T-helper 17 cell (primary cell): ENCODE measurements at regions not wholly inside any gene's neighbourhood (a gene's known extent, or its start where the extent isn't known, plus 50 kb on each side); places are given as distances from the start of the nearest gene placed in this dataset.

Experiments
- ATAC-seq: fragments of 150-1000 bp; cut with Tn5 transposase; 2 replicates; pipeline ENCODE4 v1.10.0; 2021; ENCODE audit warnings: mild to moderate bottlenecking, moderate library complexity
- DNase-seq, 3 donors: peaks; one replicate each; pipeline versions ENCODE4 v3.0.0 to v3.0.0-alpha.2; 2020 to 2021
- H3K9me3 ChIP-seq: one replicate; pipeline ENCODE4 v1.7.0; 2013; ENCODE audit warnings: low read length, mild to moderate bottlenecking; ENCODE audit not compliant: control insufficient read depth, poor library complexity, severe bottlenecking
- H3K27ac Mint-ChIP-seq: one replicate; pipeline ENCODE4 v1.8.0; 2022; ENCODE audit warnings: mild to moderate bottlenecking, moderate library complexity, mixed read lengths
- H3K27me3 Mint-ChIP-seq: one replicate; pipeline ENCODE4 v1.8.0; 2022; ENCODE audit warnings: mixed read lengths
- H3K36me3 Mint-ChIP-seq: one replicate; pipeline ENCODE4 v1.8.0; 2022; ENCODE audit warnings: low read depth, mixed read lengths
- H3K4me1 Mint-ChIP-seq: one replicate; pipeline ENCODE4 v1.8.0; 2022; ENCODE audit warnings: mild to moderate bottlenecking, mixed read lengths
- H3K4me3 Mint-ChIP-seq: one replicate; pipeline ENCODE4 v1.8.0; 2022; ENCODE audit warnings: mild to moderate bottlenecking, moderate library complexity, mixed read lengths

- Mint-ChIP-seq H3K27ac (peak overlapping the region; percentile 32), H3K4me3 (no peak overlapping the region), H3K4me1 (peaks cover 29% of the 10 kb centered on the region), H3K27me3 (no peaks in the 10 kb centered on the region), H3K36me3 (peaks cover 5% of the 10 kb centered on the region)
- ATAC-seq (no peak), DNase-seq (no peak)
- no peaks in the 10 kb centered on the region for H3K9me3 ChIP-seq
These were observed 1044.1 kb upstream of the B3GALT2 start for GRCh38 chr1:194230351-194231144.

DNA sequence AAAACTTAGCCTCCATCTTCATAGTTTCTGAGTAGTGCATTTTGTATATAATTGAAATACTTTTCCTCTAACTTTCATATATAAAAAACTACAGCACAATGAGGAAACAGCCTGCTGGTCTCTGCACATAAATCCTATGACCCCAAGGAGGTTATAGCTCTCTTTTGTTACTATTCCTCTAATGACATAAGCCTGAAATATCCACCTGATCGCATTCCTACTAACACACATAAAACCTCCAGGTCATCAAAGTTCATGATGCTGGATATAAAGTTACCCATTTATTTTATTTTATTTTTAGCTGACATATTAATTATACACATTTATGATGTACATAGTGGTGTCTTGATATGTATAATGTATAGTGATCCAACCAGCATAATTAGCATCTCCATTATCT lies 1042.0 kb upstream of the B3GALT2 start:
- no peak for ATAC-seq
- H3K9me3 ChIP-seq, result no peaks in the 10 kb centered on the region
- Mint-ChIP-seq H3K27me3 (no peaks in the 10 kb centered on the region), H3K36me3 (peaks cover 2% of the 10 kb centered on the region), H3K4me1 (peaks cover 27% of the 10 kb centered on the region), H3K27ac (peak overlapping the region; percentile 68), H3K4me3 (no peak overlapping the region)
- DNase-seq, result no peak

DNA sequence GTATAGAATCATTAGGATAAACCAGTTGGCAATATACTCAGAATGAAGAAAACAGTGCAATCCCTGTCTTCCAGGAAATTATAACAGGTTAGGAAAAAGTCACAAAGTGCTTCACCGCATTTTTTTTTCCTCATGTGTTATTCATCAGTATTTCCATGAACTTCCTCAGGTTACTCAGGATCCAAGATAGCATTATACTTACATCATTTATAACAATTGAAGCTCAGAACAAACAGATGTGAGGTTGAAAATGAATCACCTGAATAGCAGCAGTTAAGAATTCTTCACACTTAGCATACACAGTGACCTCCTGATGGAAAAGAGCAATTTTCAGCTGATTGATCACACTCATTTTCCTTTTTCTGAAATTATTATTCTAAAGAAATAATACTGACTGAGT lies 1040.7 kb upstream of the B3GALT2 start:
- peak overlapping the region; percentile 68 for H3K27ac Mint-ChIP-seq
- peaks cover 19% of the 10 kb centered on the region for H3K4me1 Mint-ChIP-seq
- no peak for ATAC-seq
- no peak for DNase-seq
- H3K36me3 Mint-ChIP-seq, result peaks cover 2% of the 10 kb centered on the region
- no peaks in the 10 kb centered on the region for H3K9me3 ChIP-seq
- H3K4me3 Mint-ChIP-seq, result no peak overlapping the region
- H3K27me3 Mint-ChIP-seq, result no peaks in the 10 kb centered on the region

DNA sequence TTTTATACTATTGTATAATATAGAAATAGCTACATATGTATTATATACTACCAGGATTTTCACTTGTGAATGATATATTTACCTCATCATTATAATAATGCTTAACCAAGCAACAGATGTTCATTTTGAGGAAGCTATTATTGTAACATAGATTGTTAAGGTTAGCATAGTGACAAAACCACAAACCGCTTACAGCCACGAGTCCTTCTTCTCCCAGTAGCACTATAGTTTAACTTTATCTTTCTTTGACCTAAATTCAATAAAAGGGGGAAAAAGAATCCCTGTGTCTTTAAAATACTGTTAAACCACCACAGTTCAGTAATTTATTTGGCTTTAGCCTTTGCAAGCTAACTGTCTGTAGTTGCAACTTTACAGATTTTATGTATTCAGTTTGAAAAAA lies 1039.4 kb upstream of the B3GALT2 start:
- Mint-ChIP-seq H3K36me3 (peaks cover 2% of the 10 kb centered on the region), H3K4me1 (peaks cover 16% of the 10 kb centered on the region), H3K4me3 (no peak overlapping the region), H3K27me3 (no peaks in the 10 kb centered on the region), H3K27ac (peak overlapping the region; percentile 77)
- no peaks in the 10 kb centered on the region for H3K9me3 ChIP-seq
- DNase-seq, result no peak
- peak; percentile 92 for ATAC-seq

DNA sequence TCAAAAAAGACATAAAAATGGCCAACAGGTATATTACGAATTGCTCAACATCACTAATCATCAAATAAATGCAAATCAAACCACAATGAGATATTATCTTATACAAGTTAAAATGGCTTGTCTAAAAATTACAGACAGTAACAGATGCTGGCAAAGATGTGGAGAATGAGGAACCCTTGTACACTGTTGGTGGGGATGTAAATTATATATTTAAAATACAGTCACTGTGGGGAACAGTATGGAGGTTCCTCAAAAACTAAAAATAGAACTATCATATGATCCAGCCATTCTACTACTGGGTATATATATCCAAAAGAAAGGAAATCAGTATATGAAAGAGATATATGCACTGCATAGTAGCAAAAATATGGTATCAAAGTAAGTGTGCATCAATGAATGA lies 1037.2 kb upstream of the B3GALT2 start:
- Mint-ChIP-seq H3K4me3 (no peak overlapping the region), H3K27me3 (no peaks in the 10 kb centered on the region), H3K36me3 (peaks cover 2% of the 10 kb centered on the region), H3K27ac (no peak overlapping the region), H3K4me1 (peaks cover 16% of the 10 kb centered on the region)
- ATAC-seq (no peak), DNase-seq (no peak)
- no peaks in the 10 kb centered on the region for H3K9me3 ChIP-seq

DNA sequence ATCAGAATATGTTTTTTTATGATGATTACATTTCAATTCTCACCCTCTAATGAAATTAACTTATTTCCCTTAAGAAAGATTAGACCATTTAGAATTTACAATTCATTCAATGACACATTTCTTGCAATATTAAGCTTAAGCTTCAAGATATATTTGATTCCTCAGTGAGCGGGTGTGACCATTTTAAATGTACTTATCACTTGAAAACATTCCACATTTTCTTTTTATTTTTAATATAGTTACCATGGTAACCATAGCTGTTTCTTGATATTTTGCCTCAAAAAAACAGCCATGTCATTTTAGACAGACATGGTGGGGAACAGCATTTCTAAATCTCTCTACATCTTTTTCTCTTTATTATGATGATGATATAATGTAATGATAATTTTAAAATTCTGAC lies 1029.0 kb upstream of the B3GALT2 start:
- no peak for ATAC-seq
- peaks cover 2% of the 10 kb centered on the region for H3K36me3 Mint-ChIP-seq
- H3K27ac Mint-ChIP-seq, result no peak overlapping the region
- H3K9me3 ChIP-seq, result peaks cover 2% of the 10 kb centered on the region
- H3K4me3 Mint-ChIP-seq, result no peak overlapping the region
- no peaks in the 10 kb centered on the region for H3K27me3 Mint-ChIP-seq
- H3K4me1 Mint-ChIP-seq, result no peaks in the 10 kb centered on the region
- DNase-seq, result no peak

DNA sequence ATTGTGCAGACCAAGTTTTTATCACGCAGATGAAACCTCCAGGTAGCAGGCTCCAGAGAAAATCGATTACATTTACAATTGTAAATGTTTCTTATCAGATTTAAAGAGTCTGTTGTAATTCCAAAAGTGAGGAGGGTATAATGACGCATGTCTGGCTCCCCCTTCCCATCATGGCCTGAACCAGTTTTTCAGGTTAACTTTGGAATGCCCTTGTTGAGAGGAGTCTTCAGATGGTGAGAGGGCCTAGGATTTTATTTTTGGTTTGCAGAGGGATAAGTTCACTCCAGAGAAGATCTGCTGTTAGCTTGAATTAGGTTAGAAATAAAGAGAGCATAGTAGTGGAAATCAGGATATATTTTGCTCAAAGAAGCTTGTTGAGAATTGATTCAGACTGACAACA lies 1028.3 kb upstream of the B3GALT2 start:
- H3K27ac Mint-ChIP-seq, result no peak overlapping the region
- H3K36me3 Mint-ChIP-seq, result peaks cover 2% of the 10 kb centered on the region

GRCh38 chr1:194209920-194210319 lies 1023.5 kb upstream of the B3GALT2 start:
- no peaks in the 10 kb centered on the region for H3K4me1 Mint-ChIP-seq
- no peaks in the 10 kb centered on the region for H3K27me3 Mint-ChIP-seq
- DNase-seq (no peak), ATAC-seq (no peak)
- H3K36me3 Mint-ChIP-seq, result peaks cover 2% of the 10 kb centered on the region
- peaks cover 2% of the 10 kb centered on the region for H3K9me3 ChIP-seq
- no peak overlapping the region for H3K27ac Mint-ChIP-seq
- H3K4me3 Mint-ChIP-seq, result no peak overlapping the region

More for the DNA sequence above, 1028.3 kb upstream of the B3GALT2 start:
- H3K4me1 Mint-ChIP-seq, result no peaks in the 10 kb centered on the region
- no peak overlapping the region for H3K4me3 Mint-ChIP-seq
- no peak for DNase-seq
- no peak for ATAC-seq
- H3K9me3 ChIP-seq, result peaks cover 2% of the 10 kb centered on the region
- H3K27me3 Mint-ChIP-seq, result no peaks in the 10 kb centered on the region

GRCh38 chr1:194208674-194209073 lies 1022.3 kb upstream of the B3GALT2 start:
- ATAC-seq, result no peak
- Mint-ChIP-seq H3K4me1 (no peaks in the 10 kb centered on the region), H3K36me3 (no peaks in the 10 kb centered on the region), H3K27ac (no peak overlapping the region), H3K4me3 (no peak overlapping the region), H3K27me3 (no peaks in the 10 kb centered on the region)
- H3K9me3 ChIP-seq, result peaks cover 2% of the 10 kb centered on the region
- no peak for DNase-seq

DNA sequence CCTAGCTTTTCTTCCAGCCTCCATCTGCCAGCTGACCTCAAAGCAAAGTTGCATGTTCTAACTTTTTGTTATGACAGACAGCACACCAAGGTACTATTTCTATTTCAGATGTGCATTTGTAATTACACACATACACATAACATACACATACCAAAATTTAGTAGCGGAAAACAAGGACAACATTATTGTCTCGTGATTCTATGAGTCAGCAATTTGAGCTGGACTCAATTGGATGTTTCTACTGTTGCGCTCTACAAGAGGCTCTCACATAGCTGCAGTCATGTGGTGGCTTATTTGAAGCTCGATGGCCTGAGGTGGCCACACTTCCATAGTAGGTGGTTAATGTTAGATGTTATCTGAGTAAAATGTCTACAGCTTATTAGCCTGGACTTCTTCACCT lies 1010.1 kb upstream of the B3GALT2 start:
- H3K4me3 Mint-ChIP-seq, result no peak overlapping the region

GRCh38 chr1:194194724-194195123 lies 1008.3 kb upstream of the B3GALT2 start:
- ATAC-seq, result no peak
- no peak for DNase-seq
- Mint-ChIP-seq H3K4me3 (no peak overlapping the region), H3K36me3 (no peaks in the 10 kb centered on the region), H3K27me3 (no peaks in the 10 kb centered on the region), H3K4me1 (no peaks in the 10 kb centered on the region), H3K27ac (no peak overlapping the region)
- H3K9me3 ChIP-seq, result no peaks in the 10 kb centered on the region

More for the DNA sequence above, 1010.1 kb upstream of the B3GALT2 start:
- Mint-ChIP-seq H3K4me1 (no peaks in the 10 kb centered on the region), H3K36me3 (no peaks in the 10 kb centered on the region), H3K27ac (no peak overlapping the region), H3K27me3 (no peaks in the 10 kb centered on the region)
- no peak for DNase-seq
- no peak for ATAC-seq
- no peaks in the 10 kb centered on the region for H3K9me3 ChIP-seq

DNA sequence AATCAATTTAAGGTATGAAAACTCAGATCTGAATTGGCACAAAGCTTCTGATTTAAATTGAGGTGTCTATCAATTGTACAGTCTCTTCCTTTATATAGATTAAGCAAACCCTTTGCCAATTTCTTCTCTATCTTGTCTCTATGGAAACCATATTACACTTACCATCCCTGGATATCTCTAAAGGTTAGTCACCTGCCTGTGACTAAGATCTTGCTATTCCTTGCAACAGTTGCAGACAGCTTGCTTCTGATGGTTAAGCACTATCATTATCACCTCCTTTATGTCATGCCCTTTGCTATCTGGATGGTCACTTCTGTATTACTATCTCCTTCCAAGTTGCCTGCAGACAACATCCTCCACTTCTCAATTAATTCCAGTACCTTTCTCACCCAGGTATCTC lies 998.6 kb upstream of the B3GALT2 start:
- no peak overlapping the region for H3K27ac Mint-ChIP-seq
- no peak overlapping the region for H3K4me3 Mint-ChIP-seq
- no peaks in the 10 kb centered on the region for H3K9me3 ChIP-seq
- ATAC-seq (no peak), DNase-seq (no peak)
- H3K36me3 Mint-ChIP-seq, result peaks cover 2% of the 10 kb centered on the region
- no peaks in the 10 kb centered on the region for H3K4me1 Mint-ChIP-seq
- H3K27me3 Mint-ChIP-seq, result no peaks in the 10 kb centered on the region

DNA sequence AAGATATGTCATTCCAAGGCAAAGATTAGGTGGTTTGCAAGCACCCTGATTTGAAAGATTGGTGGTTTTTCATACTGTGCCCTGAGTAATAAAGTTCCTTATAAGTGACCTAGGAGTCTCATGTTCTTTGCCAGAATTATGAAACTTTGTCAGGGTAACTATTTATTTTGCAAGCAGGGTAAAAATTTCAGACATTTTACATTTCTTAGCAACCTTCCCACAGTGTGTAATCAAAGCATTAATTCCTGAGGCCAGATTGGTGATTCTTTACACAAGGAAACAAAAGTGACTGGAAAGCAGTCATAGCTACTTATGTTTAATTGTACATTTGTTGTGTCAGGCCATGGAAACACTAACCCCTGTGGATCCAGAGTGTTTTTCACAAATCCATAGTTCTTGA lies 998.0 kb upstream of the B3GALT2 start:
- no peak for DNase-seq
- H3K27ac Mint-ChIP-seq, result no peak overlapping the region
- no peaks in the 10 kb centered on the region for H3K9me3 ChIP-seq
- peaks cover 2% of the 10 kb centered on the region for H3K36me3 Mint-ChIP-seq
- H3K4me1 Mint-ChIP-seq, result no peaks in the 10 kb centered on the region
- H3K27me3 Mint-ChIP-seq, result no peaks in the 10 kb centered on the region
- H3K4me3 Mint-ChIP-seq, result no peak overlapping the region
- ATAC-seq, result no peak

- Mint-ChIP-seq H3K36me3 (peaks cover 5% of the 10 kb centered on the region), H3K4me1 (no peaks in the 10 kb centered on the region), H3K27me3 (no peaks in the 10 kb centered on the region), H3K4me3 (no peak overlapping the region), H3K27ac (no peak overlapping the region)
- no peak for DNase-seq
- no peak for ATAC-seq
- no peaks in the 10 kb centered on the region for H3K9me3 ChIP-seq
These were observed 995.4 kb upstream of the B3GALT2 start for GRCh38 chr1:194181845-194182244.
